ENCODE measurements at regions not wholly inside any gene's neighbourhood (a gene's known extent, or its start where the extent isn't known, plus 50 kb on each side); places are given as distances from the start of the nearest gene placed in this dataset.

DNA sequence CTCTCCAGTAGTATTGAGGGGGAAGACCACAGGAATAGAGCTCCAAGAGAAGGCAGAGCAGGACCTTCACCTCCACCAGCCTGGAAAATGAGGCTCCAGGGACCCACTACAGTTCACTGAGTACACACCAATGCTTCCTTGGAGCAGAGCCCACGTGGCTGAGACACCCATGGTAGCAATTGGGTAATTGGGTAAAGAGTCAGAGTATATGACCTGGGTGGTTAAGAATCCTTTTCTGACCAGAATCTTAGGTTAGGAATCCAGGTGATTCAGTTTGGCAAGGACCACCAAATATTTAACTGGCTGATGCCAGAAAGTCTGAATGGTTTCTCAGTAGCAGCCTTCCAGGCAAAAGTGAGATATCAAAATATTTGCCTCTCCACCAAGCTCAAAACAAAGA lies 107.7 kb downstream of the MDH1 start:
- no peak for TF ChIP-seq POLR2A (IDR thresholded peaks at IDR 0.05)
- TF ChIP-seq, protein P1, sequence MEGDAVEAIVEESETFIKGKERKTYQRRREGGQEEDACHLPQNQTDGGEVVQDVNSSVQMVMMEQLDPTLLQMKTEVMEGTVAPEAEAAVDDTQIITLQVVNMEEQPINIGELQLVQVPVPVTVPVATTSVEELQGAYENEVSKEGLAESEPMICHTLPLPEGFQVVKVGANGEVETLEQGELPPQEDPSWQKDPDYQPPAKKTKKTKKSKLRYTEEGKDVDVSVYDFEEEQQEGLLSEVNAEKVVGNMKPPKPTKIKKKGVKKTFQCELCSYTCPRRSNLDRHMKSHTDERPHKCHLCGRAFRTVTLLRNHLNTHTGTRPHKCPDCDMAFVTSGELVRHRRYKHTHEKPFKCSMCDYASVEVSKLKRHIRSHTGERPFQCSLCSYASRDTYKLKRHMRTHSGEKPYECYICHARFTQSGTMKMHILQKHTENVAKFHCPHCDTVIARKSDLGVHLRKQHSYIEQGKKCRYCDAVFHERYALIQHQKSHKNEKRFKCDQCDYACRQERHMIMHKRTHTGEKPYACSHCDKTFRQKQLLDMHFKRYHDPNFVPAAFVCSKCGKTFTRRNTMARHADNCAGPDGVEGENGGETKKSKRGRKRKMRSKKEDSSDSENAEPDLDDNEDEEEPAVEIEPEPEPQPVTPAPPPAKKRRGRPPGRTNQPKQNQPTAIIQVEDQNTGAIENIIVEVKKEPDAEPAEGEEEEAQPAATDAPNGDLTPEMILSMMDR (IDR thresholded peaks at IDR 0.05) = no peak

All from esophagus squamous epithelium (tissue), 4 donors.